NCI-H1092 treated with DMSO at 0.1 percent for 48 hours (cell line): ENCODE measurements at regions not wholly inside any gene's neighbourhood (a gene's known extent, or its start where the extent isn't known, plus 50 kb on each side); places are given as distances from the start of the nearest gene placed in this dataset.
"Not testable (repeated sequence)": the region's sequence is repeated elsewhere in the genome, so short reads cannot be mapped to it uniquely, and the experiment has no call there.

Experiments
- DNase-seq: peaks from one replicate; lab custom pipeline; 2025; lab: John Stamatoyannopoulos, UW

- no peak for DNase-seq
Measured at GRCh38 chr5:42074353-42074752, 149.3 kb downstream of the FBXO4 start.

- DNase-seq, result no peak
Measured at GRCh38 chr5:42089705-42090104, 164.6 kb downstream of the FBXO4 start.

GRCh38 chr5:42090162-42090561 lies 165.1 kb downstream of the FBXO4 start:
- DNase-seq, result no peak

DNA sequence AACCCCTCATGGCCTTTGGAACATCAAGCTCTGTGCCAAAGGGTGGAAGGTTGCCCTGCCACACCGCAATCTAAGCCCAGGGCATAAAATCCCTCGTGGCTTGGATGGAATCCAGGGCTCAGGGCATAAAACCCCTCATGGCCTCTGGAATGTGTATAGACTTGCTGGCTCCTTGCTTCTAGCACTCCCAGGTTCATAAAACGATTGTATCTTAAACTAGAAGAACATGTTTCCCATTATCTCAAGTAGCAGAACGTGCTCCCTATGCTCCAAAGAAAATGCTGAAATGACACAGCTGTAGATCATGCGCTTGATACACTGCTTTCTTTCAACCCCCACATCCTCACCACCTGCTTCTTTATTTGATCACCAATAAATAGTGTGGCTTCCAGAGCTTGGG lies 174.8 kb downstream of the FBXO4 start:
- not testable (repeated sequence) for DNase-seq

GRCh38 chr5:42108468-42108867 lies 183.4 kb downstream of the FBXO4 start:
- DNase-seq, result no peak

DNA sequence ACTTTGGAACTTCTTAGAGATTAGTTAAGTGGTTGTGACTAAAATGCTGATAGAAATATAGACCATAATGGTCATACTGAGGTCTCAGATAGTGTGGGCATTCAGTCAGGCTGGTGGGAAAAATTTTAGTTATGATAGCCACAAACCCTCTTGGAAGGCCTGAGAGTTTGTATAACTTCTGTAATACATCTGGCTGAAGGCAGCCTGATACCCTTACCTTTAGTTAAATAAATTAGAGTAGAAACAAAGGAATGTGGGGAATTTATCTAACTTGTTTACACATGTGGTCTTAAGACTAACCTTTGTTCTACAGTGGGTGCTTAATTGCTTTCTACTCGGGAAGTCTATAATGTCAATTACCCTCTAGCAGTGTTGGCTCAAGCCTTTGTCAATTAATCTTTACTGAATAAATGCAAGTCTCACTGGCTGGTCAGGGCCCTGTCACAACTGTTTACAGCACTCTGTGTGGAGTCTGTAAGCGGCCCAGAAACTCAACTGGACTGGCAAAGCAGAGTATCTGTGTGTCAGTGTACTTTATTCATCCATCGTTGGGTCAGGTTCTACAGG lies 184.0 kb downstream of the FBXO4 start:
- no peak for DNase-seq

- not testable (repeated sequence) for DNase-seq
Measured at GRCh38 chr5:42115721-42116120, 190.6 kb downstream of the FBXO4 start.

DNA sequence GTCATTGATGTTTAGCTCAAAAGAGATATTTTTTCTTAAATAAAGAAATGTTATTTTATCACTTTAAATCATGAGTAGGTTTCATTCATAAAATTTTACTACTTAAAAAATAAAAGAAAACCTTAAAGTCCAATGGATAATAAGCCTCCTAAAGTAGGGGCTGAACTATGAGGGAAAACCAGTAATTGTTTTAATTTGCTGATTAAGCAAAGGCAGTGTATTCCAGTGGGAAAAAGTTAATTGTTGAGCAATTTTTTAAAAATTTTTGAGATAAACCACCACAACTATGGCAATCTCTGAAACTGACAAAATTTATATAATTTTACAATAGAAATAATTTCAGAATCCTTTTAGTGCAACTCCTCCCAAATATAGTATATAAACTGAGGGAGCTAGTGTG lies 195.0 kb downstream of the FBXO4 start:
- DNase-seq, result no peak

- no peak for DNase-seq
Measured at GRCh38 chr5:42121401-42121800, 196.3 kb downstream of the FBXO4 start.

DNA sequence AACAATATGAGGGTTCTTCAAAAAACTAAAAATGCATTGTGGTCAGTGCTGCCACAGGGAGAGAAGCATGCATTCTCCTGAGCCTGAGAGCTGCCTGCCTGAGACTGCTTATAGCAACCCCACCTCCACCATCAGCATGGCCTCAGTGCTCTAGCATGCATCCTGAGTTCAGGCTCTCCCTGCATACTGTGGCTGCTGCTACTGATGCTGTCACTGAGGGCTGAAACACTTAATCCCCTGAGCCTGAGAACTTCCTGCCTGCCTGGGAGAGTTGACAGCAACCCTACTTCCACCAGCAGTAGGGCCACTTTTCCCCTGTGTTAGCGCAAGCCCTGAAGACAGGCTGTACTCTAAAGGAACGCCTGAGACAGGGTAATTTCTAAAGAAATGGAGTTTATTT lies 206.0 kb downstream of the FBXO4 start:
- DNase-seq, result no peak

DNA sequence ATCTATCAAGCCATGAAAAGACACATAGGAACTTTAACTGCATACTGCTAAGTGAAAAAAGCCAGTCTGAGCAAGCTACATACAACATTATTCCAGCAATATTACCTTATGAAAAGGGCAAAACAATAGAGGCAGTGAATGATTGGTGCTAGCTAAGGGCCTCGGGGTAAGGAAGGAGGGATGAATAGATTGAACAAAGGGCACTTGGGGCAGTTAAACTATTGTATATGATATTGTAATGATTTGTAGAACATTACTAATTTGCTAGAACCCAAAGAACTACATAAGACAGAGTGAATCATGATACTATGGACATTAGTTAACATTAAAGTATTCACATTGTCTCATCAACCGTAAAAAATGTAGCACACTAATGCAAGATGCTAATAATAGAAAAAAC lies 218.3 kb downstream of the FBXO4 start:
- DNase-seq, result no peak

- no peak for DNase-seq
Measured at GRCh38 chr5:42148813-42149212, 223.7 kb downstream of the FBXO4 start.

GRCh38 chr5:42157215-42157614 lies 232.1 kb downstream of the FBXO4 start:
- DNase-seq, result no peak

- no peak for DNase-seq
Measured at GRCh38 chr5:42163083-42163482, 238.0 kb downstream of the FBXO4 start.

DNA sequence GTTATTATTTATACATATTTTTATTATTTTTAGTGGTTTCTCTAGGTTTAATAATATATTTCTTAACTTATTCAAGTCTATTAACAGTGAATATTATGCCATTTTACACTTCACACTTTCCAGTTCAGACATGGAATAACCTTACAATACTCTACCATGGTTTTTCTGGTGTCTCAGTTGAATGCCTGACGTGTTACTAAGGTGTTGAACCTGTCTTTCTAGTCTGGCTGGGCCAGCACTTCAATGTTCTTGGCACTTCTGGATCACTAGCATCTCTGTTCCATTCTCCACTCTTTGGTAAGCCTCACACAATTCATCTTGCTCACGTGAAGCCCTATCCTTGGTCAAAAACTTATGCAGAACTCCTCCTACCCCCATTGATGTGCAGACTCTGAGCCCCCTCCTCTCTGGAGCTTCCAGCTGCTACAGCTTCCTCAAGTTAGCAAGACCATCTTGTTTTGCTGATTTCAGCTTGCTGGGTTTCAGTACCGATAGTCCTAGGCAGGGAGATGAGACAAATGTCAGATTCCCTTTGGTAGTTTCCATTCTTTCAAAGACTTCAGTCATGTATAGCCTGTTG lies 243.1 kb downstream of the FBXO4 start:
- DNase-seq, result no peak

- DNase-seq, result not testable (repeated sequence)
Measured at GRCh38 chr5:42176118-42176517, 247.1 kb upstream of the GHR start.

DNA sequence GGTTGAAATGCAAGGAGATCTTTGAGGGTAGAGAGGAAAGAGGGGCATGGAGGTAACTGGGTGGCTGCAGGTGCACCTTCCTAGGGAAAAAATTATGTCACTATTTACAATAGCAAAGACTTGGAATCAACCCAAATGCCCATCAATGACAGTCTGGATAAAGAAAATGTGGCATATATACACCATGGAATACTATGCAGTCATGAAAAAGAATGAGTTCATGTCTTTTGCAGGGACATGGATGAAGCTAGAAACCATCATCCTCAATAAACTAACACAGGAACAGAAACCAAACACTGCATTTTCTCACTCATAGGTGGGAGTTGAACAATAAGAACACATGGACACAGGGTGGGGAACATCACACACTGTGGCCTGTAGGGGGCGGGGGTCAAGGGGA lies 243.4 kb upstream of the GHR start:
- not testable (repeated sequence) for DNase-seq

- no peak for DNase-seq
Measured at GRCh38 chr5:42216904-42217303, 206.3 kb upstream of the GHR start.

- DNase-seq, result no peak
Measured at GRCh38 chr5:42217791-42218190, 205.4 kb upstream of the GHR start.

- DNase-seq, result no peak
Measured at GRCh38 chr5:42225009-42225408, 198.2 kb upstream of the GHR start.

DNA sequence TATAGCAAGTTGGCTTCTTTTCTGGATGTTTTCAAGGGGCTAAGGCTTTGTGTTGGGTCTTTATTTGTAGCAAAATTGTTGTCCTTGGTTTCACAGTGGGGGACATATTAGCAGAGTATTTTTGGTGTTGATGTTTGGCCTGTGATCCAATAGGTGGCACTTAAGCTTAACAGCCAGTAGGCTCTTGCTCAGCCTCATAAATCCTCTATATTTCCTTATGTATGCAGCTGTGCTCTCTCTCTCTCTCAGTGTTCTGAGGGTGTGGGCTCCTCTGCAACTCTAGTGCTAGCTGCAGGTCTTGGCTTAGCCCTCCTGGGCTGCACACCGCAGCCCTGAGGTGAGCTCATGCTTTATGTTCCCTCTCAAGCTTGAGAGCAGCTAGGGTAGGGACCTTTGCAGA lies 195.0 kb upstream of the GHR start:
- DNase-seq, result no peak

GRCh38 chr5:42230839-42231238 lies 192.4 kb upstream of the GHR start:
- DNase-seq, result no peak

DNA sequence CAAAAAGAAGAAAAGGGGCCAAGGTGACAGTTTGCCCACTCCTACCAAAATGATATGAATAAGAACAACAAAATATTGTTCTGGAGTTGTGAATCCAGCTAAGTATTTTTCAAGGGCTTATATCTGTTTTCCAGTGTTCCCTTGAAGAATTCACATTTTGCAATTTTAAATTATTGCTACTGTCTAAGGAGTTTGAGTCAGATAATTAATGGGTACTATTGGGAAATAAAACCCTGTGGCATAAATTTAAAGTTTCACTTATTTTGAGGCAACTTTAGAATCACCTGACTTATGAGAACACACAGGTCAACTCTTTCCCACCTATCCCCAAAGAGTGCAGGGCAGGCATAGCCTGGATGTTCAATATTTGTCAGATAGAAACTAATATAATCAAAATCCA lies 188.0 kb upstream of the GHR start:
- no peak for DNase-seq

DNA sequence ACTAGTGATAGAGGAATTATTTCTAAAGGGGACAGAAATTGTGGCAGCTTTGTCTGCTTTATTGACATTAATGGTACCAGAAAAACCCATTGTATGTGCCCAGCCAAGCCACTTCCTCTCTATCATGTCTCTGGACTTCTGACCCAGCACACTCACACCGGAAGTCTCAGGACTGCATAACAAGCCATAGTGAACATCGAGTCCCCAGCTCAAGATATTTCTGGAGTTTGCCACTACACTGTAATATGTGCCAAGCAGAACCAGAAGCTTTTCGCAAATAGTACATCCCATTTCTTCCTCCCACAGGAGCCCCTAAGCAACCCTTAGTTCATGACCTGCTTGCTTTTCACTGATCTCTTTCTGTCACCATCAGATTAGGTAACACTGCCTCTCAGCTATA lies 187.4 kb upstream of the GHR start:
- no peak for DNase-seq
